ENCODE measurements at regions not wholly inside any gene's neighbourhood (a gene's known extent, or its start where the extent isn't known, plus 50 kb on each side); places are given as distances from the start of the nearest gene placed in this dataset.
"Not testable (repeated sequence)": the region's sequence is repeated elsewhere in the genome, so short reads cannot be mapped to it uniquely, and the experiment has no call there.

GRCh38 chr3:193905541-193906396 lies 230.2 kb upstream of the HES1 start:
- no peak for DNase-seq (ENCODE audit: low read depth)

GRCh38 chr3:193906849-193907410 lies 229.0 kb upstream of the HES1 start:
- no peak for DNase-seq (ENCODE audit: low read depth)

- DNase-seq (ENCODE audit: low read depth): no peak
Observed at GRCh38 chr3:193908181-193908744, 227.7 kb upstream of the HES1 start.

DNA sequence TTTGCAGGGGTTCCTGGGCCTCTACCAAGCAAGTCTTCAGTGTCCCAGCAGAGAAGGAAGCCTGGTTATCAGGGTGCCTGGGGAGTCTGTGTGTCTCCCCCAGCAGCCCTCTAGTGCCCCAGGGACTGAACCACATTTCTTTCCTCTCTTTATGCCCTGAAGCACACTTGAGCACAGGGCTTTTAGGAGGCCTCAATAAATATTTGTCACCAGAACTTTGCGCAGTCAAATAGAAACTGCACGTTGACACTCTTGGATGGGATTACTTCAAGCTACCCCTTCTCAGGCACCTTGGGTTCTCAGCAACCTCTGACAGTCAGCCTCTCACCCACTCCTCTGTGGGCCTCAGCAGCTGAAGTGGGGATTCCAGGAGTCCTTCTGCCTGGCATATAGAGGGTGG lies 226.6 kb upstream of the HES1 start:
- DNase-seq (ENCODE audit: low read depth): no peak

GRCh38 chr3:193910310-193910709 lies 225.6 kb upstream of the HES1 start:
- DNase-seq (ENCODE audit: low read depth): no peak

DNA sequence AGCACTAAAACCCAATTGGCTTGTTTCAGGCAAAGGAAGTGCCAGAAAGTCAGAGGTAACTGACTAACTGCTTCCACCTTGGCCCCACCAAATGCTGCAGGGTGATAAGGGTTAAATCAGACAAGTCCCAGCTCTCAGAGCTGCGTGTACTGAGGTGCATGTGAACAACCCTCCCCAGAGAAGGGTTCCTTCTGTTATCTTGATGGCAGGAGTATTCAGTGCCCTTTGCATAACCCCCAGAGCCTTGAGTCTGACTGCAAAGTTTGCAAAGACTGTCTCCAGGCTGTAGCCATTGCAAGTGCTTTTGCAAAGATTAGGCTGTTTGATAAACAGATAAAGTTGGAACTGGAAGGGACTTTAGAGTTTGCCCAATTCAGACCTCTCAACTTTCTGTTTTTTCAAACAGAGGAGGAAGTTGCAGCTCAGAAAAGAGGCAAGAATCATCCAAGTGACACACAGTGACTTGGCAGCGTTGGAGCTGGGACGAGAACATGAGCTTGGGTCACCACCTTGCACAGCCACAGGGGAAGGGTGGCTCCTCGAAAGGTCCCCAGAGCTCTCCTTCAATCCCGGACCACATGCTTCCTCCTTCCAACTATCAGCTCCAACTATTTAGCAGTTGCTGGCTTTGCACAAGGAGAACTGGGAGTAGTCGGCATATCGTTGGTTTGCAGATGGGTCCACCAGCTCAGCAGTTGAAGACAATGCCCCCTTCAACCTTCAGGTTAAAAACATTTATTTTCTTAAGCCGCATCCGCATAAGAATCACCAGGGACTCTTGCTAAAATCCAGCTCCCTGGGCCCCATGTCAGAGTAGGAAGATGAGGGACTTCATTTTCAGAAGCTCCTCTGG lies 224.8 kb upstream of the HES1 start:
- DNase-seq (ENCODE audit: low read depth): no peak

- no peak for DNase-seq (ENCODE audit: low read depth)
Observed at GRCh38 chr3:193911784-193912340, 224.1 kb upstream of the HES1 start.

DNA sequence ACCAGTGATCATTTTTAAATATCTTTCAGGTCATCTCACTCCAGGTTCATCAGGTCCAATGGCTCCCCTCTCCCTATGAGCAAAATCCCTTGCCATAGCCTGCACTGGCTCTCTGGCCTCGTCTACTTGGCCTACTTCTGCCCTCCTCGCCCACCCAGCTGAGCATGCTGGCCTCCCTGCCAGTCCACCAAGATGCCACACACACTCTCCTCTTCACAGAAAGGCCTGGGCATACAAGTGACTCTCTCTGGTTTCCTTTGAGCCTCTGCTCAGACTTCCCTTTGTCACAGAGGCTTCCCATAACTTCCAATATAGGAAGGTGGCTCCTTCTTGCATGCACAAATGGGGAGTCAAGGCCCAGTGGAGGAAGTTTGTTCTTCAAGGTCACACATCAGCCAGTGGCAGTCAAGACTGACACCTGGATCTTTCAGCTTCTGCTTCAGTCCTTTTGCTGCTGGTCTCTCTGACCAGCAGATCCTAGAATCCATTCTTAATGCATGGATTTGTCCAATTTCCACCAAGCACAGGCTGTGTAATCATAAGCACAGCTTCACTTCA lies 223.2 kb upstream of the HES1 start:
- no peak for DNase-seq (ENCODE audit: low read depth)

GRCh38 chr3:193914602-193915001 lies 221.3 kb upstream of the HES1 start:
- no peak for DNase-seq (ENCODE audit: low read depth)

DNA sequence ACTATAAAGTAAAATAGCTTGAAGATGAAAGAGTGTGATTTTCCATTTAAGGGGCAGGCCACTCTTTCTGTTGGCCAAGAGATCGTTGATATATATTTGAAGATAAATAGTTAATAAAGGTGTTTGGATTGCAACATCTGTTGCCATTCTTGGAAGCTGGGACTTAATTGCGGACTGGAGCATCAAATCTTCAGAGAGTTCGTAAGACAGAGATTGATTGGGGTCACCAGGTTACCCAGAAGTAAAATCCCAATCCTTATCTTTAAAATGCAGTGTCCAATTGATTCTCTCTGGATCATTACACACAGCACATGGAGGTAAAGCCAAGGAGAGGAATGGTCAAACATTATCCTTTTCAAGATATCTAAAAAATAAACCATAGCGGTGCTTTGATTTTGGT lies 220.8 kb upstream of the HES1 start:
- no peak for DNase-seq (ENCODE audit: low read depth)

- DNase-seq (ENCODE audit: low read depth): no peak
Observed at GRCh38 chr3:193915613-193916012, 220.3 kb upstream of the HES1 start.

GRCh38 chr3:193917158-193917557 lies 218.8 kb upstream of the HES1 start:
- DNase-seq (ENCODE audit: low read depth): no peak

GRCh38 chr3:193921465-193921864 lies 214.5 kb upstream of the HES1 start:
- no peak for DNase-seq (ENCODE audit: low read depth)

DNA sequence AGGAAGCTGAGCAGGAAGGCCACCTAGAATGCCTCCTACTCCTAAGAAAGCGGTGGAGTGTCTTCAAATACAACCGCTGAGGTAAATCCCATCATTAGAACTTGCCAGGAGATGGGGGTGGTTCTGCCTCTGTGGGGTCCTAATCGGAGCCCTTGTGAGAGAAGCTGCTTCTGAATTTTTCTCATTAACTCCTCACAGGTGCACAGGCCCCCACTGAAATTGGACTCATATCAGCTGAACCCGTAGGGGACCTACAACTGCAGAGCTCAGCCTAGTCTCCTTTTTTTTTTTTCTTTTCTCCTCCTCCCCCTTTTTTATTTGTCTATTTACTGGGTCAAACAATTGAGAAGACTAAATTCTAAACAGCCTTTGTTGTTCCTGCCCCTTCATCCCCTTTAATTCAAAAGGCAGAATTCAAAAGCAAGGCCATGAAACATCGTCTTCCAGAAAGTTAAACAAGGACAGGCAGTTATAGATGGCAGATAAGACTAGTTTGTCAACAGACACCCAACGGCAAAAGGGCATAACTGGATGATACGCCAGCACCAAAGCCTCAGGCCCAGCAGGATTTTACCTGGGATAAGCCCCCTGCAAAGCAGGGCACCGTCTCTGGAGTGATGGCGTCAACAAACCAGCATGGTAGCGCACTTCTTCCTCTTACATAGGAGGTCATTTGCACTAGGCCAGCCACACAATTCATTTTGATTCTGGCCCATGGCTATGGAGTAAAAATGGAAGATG lies 213.7 kb upstream of the HES1 start:
- DNase-seq (ENCODE audit: low read depth): no peak

GRCh38 chr3:193923958-193924357 lies 212.0 kb upstream of the HES1 start:
- not testable (repeated sequence) for DNase-seq (ENCODE audit: low read depth)

GRCh38 chr3:193926071-193926470 lies 209.9 kb upstream of the HES1 start:
- not testable (repeated sequence) for DNase-seq (ENCODE audit: low read depth)

DNA sequence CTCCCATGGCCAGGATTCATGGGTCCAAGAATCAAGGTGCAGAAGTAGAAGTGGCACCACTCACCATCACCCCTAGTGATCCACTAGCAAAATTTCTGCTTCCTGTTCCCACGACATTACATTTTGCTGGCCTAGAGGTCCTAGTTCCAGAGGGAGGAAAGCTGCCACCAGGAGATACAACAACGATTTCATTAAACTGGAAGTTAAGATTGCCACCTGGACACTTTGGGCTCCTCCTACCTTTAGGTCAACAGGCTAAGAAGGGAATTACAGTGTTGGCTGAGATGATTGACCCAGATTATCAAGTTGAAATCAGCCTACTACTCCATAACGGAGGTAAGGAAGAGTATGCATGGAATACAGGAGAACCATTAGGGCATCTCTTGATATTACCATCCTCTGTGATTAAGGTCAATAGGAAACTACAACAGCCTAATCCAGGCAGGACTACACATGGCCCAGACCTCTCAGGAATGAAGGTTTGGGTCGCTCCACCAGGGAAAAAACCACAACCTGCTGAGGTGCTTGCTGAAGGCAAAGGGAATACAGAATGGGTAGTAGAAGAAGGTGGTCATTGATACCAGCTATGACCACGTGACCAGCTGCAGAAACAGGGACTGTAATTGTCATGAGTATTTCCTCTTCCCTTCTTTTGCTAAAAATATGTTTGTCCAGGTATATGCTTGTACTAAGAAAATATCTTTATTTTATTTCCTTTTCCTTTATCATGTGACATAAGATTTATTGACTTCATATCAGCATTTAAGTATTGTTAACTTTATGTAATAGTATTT lies 208.3 kb upstream of the HES1 start:
- DNase-seq (ENCODE audit: low read depth): not testable (repeated sequence)

DNA sequence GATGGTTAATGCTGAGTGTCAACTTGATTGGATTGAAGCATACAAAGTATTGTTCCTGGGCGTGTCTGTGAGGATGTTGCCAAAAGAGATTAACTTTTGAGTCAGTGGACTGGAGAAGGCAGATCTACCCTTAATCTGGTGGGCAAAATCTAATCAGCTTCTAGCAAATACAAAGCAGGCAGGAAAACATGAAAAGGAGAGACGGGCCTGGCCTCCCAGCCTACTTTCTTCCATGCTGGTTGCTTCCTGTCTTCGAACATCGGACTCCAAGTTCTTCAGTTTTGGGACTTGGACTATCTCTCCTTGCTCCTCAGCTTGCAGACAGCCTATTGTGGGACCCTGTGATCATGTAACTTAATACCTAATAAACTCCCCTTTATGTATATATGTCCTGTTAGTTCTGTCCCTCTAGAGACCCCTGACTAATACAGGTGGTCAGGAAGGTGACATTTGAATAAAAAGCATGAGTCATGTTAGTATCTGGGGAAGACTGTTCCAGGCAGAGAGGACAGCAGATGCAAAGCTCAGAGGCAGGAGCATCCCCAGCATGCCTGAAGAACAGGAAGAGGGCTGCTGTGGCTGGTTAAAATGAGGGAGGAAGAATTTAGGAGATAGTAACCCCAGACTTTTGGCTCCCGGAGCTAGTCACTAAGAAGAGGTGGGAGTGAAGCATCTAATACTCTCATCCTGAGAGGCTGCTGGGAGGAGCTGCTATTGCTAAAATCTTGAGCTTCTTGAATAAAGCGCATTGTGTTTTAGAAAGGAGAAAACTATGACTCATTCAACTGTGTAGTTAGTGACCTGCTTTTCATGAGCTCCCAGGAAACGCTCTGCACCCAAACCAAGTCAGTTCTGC lies 207.4 kb upstream of the HES1 start:
- no peak for DNase-seq (ENCODE audit: low read depth)

GRCh38 chr3:193929373-193929772 lies 206.6 kb upstream of the HES1 start:
- no peak for DNase-seq (ENCODE audit: low read depth)

All from activated T-helper 1 cell treated with Interleukin-2 at 50 U/mL for 16 hours (primary cell).